ENCODE measurements at regions not wholly inside any gene's neighbourhood (a gene's known extent, or its start where the extent isn't known, plus 50 kb on each side); places are given as distances from the start of the nearest gene placed in this dataset.

- TF ChIP-seq CTCF (IDR thresholded peaks at IDR 0.05 in 8 of 11, conservative IDR thresholded peaks at IDR 0.05 in 3 of 11) (no peak), POLR2A (IDR thresholded peaks at IDR 0.05) (no peak)
These were observed 380.7 kb upstream of the KCNMB2 start for GRCh38 chr3:178155521-178155920.

All from spleen (tissue), 7 donors.